Natural killer cell treated with Interleukin-12 subunit alpha and Interleukin-12 subunit beta and Interleukin-15 and Interleukin-18, amount 100 ng/mL, for 72 hours (primary cell): ENCODE measurements at regions not wholly inside any gene's neighbourhood (a gene's known extent, or its start where the extent isn't known, plus 50 kb on each side); places are given as distances from the start of the nearest gene placed in this dataset.
A peak's percentile ranks its signal among the peaks of the same experiment; 100 is the strongest.

Source experiments
- ATAC-seq, 2 donors: fragments of 150-1000 bp; cut with Tn5 transposase in 1 of 2; sonication (Bioruptor Pico), chemical (Tn5 transposase) in 1 of 2; 2 replicates each; pipeline ENCODE4 v1.10.0; 2021
- DNase-seq: peaks from one replicate; pipeline ENCODE4 v3.0.0; 2022; ENCODE audit warnings: low spot score
- H3K27ac Mint-ChIP-seq, 2 donors: 1 replicate in 1 of 2; 2 replicates in 1 of 2; pipeline ENCODE4 v1.8.0; 2022; ENCODE audit warnings: mixed read lengths in 2 of 2, mild to moderate bottlenecking in 1 of 2, moderate library complexity in 1 of 2
- H3K27me3 Mint-ChIP-seq, 2 donors: 1 replicate in 1 of 2; 2 replicates in 1 of 2; pipeline ENCODE4 v1.8.0; 2022; ENCODE audit warnings: mixed read lengths in 2 of 2
- H3K36me3 Mint-ChIP-seq: one replicate; pipeline ENCODE4 v1.8.0; 2022; ENCODE audit warnings: mixed read lengths
- H3K4me1 Mint-ChIP-seq, 2 donors: 1 replicate in 1 of 2; 2 replicates in 1 of 2; pipeline ENCODE4 v1.8.0; 2022; ENCODE audit warnings: low read depth in 2 of 2, mixed read lengths in 2 of 2, mild to moderate bottlenecking in 1 of 2
- H3K4me3 Mint-ChIP-seq: one replicate; pipeline ENCODE4 v1.8.0; 2022; ENCODE audit warnings: mixed read lengths
- H3K9me3 Mint-ChIP-seq: 2 replicates; pipeline ENCODE4 v1.8.0; 2022; ENCODE audit warnings: mixed read lengths

DNA sequence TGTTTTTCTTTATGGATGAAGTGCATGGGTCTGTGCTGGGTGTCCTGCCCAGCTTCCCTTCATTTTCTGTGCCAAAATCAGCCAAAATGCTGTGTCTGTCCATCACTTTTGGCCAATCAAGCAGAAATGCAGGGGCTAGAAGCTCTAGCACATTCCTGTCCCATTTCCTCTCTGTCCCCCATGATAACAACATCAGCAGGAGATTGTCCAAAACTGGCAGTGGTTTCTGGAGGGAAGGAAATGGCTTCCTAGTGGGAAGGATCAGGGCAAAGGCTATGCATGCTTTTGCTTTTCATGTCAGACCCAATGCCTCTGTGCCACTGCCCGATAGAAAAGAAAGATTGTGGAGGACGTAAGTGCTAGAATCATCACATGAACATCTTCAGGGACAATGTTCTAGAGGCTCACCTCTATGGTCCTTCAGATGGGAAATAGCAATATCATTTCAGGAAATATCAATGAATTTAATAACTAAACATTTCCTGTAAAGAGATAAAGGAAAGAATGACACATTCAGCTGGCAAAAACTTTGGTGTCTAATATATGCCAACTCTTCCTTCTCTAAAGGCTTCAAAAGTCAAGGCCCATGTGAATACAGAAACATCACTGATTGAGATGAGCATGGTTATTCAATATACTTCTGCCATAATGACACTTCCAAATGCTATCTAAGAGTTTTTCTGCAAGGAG is 107.5 kb downstream of the SETD4 start:
- ATAC-seq (no peak), DNase-seq (no peak)
- H3K4me1 Mint-ChIP-seq = no peaks in the 10 kb centered on the region
- H3K9me3 Mint-ChIP-seq = no peaks in the 10 kb centered on the region
- H3K27me3 Mint-ChIP-seq = peaks cover 5 to 9% of the 10 kb centered on the region in 2 donors
- no peak overlapping the region for H3K4me3 Mint-ChIP-seq
- no peak overlapping the region for H3K27ac Mint-ChIP-seq
- H3K36me3 Mint-ChIP-seq = no peaks in the 10 kb centered on the region

- no peaks in the 10 kb centered on the region for H3K36me3 Mint-ChIP-seq
- DNase-seq = no peak
- H3K27ac Mint-ChIP-seq = no peak overlapping the region
- no peak for ATAC-seq
- H3K27me3 Mint-ChIP-seq = peaks cover 0 to 3% of the 10 kb centered on the region in 2 donors
- H3K4me3 Mint-ChIP-seq = no peak overlapping the region
- no peaks in the 10 kb centered on the region for H3K4me1 Mint-ChIP-seq
- H3K9me3 Mint-ChIP-seq = no peaks in the 10 kb centered on the region
These were observed 111.3 kb downstream of the SETD4 start for GRCh38 chr21:35948982-35949381.

- ATAC-seq (no peak), DNase-seq (no peak)
- no peak overlapping the region for H3K4me3 Mint-ChIP-seq
- no peaks in the 10 kb centered on the region for H3K9me3 Mint-ChIP-seq
- H3K4me1 Mint-ChIP-seq = no peaks in the 10 kb centered on the region
- H3K27ac Mint-ChIP-seq = no peak overlapping the region
- peaks cover 0 to 4% of the 10 kb centered on the region in 2 donors for H3K27me3 Mint-ChIP-seq
- H3K36me3 Mint-ChIP-seq = no peaks in the 10 kb centered on the region
These were observed 115.1 kb downstream of the SETD4 start for GRCh38 chr21:35945089-35945671.

DNA sequence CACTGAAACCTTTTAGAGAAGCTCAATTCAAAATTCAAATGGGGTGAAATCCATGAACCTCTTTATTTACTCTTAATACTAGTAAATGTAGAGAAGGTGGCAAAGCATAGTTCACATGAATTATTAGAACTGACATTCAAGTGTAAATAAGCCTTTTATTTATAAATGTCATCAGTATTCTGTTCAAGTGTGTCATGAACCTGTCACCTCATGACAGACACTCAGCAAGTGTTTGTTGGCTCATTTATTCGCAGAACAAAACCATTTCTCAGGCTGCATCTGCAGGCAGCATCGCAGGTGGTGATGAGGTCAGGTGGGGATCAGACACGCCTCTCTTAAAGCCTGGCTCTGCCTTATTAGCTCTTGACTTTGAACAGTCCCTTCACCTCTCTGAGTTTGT is 116.6 kb downstream of the SETD4 start:
- Mint-ChIP-seq H3K9me3 (no peaks in the 10 kb centered on the region), H3K27ac (no peak overlapping the region), H3K36me3 (no peaks in the 10 kb centered on the region), H3K4me1 (no peaks in the 10 kb centered on the region), H3K4me3 (no peak overlapping the region), H3K27me3 (peaks cover 0 to 9% of the 10 kb centered on the region in 2 donors)
- ATAC-seq = no peak
- no peak for DNase-seq

DNA sequence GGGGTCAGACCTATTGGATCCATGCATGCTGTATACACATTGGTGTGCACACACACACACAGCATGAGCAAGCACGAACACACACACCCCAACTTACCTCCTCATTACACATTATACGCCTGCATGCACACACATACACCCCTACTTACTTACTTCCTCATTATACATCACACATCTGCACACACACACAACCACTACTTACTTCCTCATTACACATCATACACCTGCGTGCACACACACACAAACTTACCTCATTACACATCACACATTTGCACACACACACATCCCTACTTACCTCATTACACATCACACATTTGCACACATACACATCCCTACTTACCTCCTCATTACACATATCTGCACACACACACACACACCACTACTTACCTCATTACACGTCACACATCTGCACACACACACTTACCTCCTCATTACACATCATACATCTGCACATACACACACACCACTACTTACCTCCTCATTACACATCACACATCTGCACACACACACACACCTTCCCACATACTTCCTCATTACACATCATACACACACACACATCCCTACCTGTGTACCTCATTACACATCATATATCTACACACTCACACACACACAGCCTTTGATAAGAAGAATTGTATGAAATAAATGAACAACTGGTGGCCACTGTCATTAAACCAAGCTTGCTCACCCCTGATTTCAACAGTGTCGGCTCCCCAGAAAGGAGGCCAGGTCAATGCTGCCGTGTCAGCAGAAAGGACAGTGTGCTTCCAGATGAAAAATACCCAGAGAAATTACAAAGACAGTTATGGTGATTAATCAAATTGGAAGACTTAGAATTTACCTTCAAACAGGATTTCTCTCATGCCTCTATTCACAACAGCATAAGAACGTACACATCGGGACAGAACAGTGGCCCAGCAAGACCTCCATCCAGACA is 117.8 kb downstream of the SETD4 start:
- ATAC-seq (peak; percentile 4 to 25), DNase-seq (no peak)
- Mint-ChIP-seq H3K27ac (no peak overlapping the region), H3K4me1 (no peaks in the 10 kb centered on the region), H3K27me3 (peaks cover 0 to 9% of the 10 kb centered on the region in 2 donors), H3K9me3 (no peaks in the 10 kb centered on the region), H3K36me3 (no peaks in the 10 kb centered on the region), H3K4me3 (no peak overlapping the region)

DNA sequence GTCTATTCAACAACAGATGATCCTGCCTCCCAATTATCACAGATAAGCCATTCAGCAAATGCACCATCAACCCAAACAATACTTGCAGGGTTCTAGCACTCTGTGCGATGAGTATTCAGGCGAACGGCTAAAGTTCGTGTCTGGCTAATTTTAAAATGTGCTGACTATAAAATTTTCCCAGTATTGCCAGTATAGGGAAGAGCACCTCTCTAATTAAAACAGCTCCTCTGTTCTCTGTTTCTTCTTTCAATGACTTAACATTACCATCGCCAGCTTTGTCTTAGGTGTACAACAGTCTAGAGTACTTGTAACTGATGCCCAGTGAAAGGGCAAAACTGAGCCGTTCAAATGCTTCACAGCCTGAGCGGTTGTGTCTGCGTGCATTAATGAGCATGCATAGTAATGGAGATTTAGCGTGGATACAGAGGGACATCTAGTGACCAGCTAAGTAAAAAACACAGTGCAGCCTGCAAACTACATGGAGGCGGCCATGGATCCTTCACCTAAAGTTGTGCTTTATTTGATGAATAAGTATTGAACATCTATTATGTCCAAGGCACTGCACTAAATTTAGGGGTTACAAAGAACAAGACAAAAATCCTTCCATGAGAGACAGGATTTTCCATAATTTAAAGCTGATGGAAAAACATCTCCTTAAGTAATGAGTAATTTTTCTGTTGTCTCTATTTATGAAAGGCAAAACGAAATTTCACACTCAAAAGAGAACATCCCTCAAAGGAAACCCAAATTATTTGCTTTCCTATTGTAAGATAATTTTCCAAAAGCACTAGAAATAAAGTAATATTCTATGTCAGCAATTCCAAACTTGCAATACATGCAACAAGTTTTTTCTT is 120.0 kb downstream of the SETD4 start:
- no peak overlapping the region for H3K27ac Mint-ChIP-seq
- peaks cover 5 to 9% of the 10 kb centered on the region in 2 donors for H3K27me3 Mint-ChIP-seq
- no peaks in the 10 kb centered on the region for H3K9me3 Mint-ChIP-seq
- no peak for ATAC-seq
- DNase-seq = no peak
- no peaks in the 10 kb centered on the region for H3K4me1 Mint-ChIP-seq
- no peak overlapping the region for H3K4me3 Mint-ChIP-seq
- H3K36me3 Mint-ChIP-seq = no peaks in the 10 kb centered on the region

DNA sequence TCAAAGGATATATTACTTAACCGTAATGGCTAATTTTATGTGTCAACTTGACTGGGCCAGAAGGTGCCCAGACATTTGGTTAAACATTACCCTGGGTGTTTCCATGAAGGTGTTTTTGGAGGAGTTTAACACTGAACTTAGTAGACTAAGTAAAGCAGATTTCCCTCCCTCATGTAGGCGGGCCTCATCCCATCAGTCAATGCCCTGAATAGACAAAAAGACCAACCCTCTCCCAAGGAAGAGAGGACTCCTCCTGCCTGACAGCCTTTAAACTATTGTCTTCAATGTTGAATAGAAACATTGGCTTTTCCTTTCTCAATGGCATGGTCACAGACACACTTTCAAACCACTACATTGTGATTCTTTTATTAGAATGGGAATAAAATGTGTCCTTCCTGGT is 121.9 kb downstream of the SETD4 start:
- ATAC-seq = no peak
- Mint-ChIP-seq H3K36me3 (no peaks in the 10 kb centered on the region), H3K4me3 (no peak overlapping the region), H3K9me3 (no peaks in the 10 kb centered on the region), H3K27ac (no peak overlapping the region), H3K4me1 (no peaks in the 10 kb centered on the region), H3K27me3 (peaks cover 5 to 9% of the 10 kb centered on the region in 2 donors)
- no peak for DNase-seq

DNA sequence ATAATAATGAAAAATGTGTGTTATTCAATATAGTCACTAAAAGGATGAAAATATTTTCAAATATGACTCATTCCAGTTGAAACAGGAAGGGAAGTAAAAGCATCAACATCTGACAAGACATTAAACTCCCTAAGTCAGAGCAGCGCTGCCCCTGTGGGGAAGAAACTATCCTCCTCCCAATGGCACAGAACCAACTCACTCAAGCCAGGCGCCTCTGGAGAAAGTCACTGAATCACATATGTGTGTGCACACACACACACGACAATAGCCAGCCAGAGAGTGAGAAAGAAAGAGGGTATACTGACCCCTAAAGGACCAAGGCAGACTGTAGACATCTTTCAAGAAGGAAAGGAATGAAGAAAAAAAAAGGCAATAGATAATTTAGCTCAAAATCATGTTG is 126.9 kb downstream of the SETD4 start:
- H3K27me3 Mint-ChIP-seq = peaks cover 5 to 13% of the 10 kb centered on the region in 2 donors
- H3K36me3 Mint-ChIP-seq = no peaks in the 10 kb centered on the region
- H3K4me1 Mint-ChIP-seq = no peaks in the 10 kb centered on the region
- no peak overlapping the region for H3K27ac Mint-ChIP-seq
- no peak for ATAC-seq
- DNase-seq = no peak
- no peaks in the 10 kb centered on the region for H3K9me3 Mint-ChIP-seq
- no peak overlapping the region for H3K4me3 Mint-ChIP-seq

DNA sequence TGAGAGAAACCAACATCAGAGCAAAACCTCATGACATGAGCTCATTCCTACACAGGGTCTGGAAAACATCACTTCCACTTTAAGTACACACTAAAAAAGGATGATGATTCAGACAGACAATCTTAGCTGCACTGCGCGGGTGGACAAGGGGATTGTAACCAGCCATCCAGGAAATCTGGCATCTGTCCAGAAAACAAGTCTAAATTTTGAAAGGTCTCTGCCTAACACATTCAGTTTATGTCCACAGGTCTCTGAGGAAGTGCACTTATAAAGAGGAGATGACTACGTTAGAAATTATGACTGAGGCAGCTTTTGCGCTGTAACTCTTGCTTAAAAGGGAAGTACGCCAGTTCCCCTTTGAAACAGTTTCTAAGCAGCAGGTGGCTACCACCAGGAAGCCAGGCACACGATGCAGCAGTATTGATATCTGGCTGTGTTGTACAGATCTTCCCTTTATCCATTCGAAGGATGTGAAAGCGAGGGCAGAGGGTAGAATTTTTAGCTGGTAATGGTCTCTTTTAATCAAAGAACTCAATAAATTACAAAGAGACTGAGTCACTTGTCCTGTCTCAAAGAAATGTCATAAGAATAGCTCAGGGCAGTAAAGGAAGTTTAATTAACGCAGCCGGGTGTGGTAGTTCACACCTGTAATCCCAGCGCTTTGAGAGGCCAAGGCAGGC is 128.0 kb downstream of the SETD4 start:
- no peaks in the 10 kb centered on the region for H3K9me3 Mint-ChIP-seq
- no peaks in the 10 kb centered on the region for H3K36me3 Mint-ChIP-seq
- H3K27ac Mint-ChIP-seq = no peak overlapping the region
- DNase-seq (no peak), ATAC-seq (peak; percentile 20 to 53)
- H3K4me1 Mint-ChIP-seq = no peaks in the 10 kb centered on the region
- H3K27me3 Mint-ChIP-seq = peaks cover 7 to 18% of the 10 kb centered on the region in 2 donors
- H3K4me3 Mint-ChIP-seq = no peak overlapping the region

GRCh38 chr21:35929901-35930300 is 130.4 kb downstream of the SETD4 start:
- ATAC-seq (no peak), DNase-seq (no peak)
- Mint-ChIP-seq H3K9me3 (no peaks in the 10 kb centered on the region), H3K36me3 (no peaks in the 10 kb centered on the region), H3K4me1 (no peaks in the 10 kb centered on the region), H3K27ac (no peak overlapping the region), H3K4me3 (no peak overlapping the region), H3K27me3 (peaks cover 10 to 24% of the 10 kb centered on the region in 2 donors)

DNA sequence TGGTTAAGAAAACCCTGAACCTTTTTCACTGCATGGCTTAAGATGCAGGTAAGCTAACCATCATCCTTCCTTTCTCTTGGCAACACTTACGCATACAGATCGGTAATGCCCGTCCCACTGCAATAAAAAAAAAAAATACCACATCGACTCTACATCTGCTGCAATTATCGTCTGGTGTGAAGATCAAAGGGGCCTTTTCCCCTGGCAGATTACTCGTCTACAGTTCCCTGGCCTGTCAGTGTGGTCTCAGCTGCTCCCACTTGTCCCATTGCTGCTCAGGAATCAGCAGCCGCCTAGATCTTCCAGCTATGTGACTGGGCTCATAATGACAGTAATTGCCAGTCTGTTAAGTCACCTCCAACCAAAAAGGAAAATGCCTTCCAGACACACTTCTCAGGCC is 133.1 kb downstream of the SETD4 start:
- Mint-ChIP-seq H3K36me3 (no peaks in the 10 kb centered on the region), H3K9me3 (no peaks in the 10 kb centered on the region), H3K27ac (no peak overlapping the region), H3K4me3 (no peak overlapping the region), H3K4me1 (no peaks in the 10 kb centered on the region), H3K27me3 (peaks cover 16 to 34% of the 10 kb centered on the region in 2 donors)
- no peak for ATAC-seq
- DNase-seq = no peak

DNA sequence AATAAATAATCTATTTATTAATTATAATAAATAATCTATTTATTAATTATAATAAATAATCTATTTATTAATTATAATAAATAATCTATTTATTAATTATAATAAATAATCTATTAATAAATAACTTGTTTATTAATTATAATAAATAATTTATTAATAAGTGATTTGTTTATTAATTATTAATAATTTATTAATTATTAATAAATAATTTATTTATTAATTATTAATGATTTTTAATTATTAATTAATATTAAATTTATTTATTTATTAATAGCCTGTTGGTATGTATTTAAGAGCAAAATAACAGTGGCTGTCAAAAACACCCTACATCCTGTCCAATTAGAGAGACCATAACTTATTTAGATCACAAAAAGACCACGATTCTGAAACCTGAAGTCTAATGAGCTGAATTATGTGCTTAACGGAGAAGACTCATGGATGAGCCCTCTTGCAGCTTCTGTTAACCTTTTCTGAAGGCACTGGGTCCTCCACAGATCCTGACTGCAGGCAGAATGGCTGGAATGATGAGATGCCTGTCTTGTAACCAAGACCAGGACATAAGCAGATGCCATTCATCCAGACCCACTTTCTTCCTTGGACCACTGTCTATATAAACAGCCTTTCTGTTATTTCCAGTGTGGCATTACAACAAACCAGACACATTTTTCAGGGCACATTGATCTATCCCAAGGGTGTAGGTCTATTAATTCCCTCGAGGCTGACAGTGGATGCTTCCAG is 134.2 kb downstream of the SETD4 start:
- H3K27ac Mint-ChIP-seq = no peak overlapping the region
- H3K4me3 Mint-ChIP-seq = no peak overlapping the region
- H3K4me1 Mint-ChIP-seq = no peaks in the 10 kb centered on the region
- peaks cover 21 to 45% of the 10 kb centered on the region in 2 donors for H3K27me3 Mint-ChIP-seq
- H3K36me3 Mint-ChIP-seq = no peaks in the 10 kb centered on the region
- no peaks in the 10 kb centered on the region for H3K9me3 Mint-ChIP-seq
- ATAC-seq (no peak), DNase-seq (no peak)
